GM20000 (cell line): ENCODE measurements at regions not wholly inside any gene's neighbourhood (a gene's known extent, or its start where the extent isn't known, plus 50 kb on each side); places are given as distances from the start of the nearest gene placed in this dataset.

Experiments used
- DNase-seq: peaks from one replicate; pipeline ENCODE4 v3.0.0; 2012; ENCODE audit warnings: low spot score
- TF ChIP-seq, protein P1 (sequence below): IDR thresholded peaks from 2 replicates; pipeline ENCODE4 v1.5.1; 2012; ENCODE audit warnings: mild to moderate bottlenecking, control low read depth; ENCODE audit errors: extremely low read depth, missing control alignments

DNA sequence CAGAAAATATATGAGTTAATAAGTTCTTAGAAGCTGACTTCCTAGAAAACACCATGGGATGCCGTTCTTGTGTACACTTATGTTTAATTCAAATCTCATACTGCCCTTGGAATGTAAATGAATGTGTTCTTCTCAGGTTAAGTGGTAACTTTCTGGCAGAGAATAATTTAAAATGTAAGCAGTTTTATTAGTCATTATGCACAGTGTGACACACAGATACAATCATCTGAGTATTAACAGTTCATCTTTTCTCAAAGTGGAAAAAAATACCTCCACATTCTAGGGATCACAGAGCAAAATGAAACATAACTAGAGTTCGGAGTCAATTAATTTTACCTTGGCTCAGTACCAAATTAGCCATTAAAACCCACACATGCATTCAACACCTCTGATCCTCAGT lies 508.1 kb downstream of the CDH9 start:
- TF ChIP-seq, protein P1, sequence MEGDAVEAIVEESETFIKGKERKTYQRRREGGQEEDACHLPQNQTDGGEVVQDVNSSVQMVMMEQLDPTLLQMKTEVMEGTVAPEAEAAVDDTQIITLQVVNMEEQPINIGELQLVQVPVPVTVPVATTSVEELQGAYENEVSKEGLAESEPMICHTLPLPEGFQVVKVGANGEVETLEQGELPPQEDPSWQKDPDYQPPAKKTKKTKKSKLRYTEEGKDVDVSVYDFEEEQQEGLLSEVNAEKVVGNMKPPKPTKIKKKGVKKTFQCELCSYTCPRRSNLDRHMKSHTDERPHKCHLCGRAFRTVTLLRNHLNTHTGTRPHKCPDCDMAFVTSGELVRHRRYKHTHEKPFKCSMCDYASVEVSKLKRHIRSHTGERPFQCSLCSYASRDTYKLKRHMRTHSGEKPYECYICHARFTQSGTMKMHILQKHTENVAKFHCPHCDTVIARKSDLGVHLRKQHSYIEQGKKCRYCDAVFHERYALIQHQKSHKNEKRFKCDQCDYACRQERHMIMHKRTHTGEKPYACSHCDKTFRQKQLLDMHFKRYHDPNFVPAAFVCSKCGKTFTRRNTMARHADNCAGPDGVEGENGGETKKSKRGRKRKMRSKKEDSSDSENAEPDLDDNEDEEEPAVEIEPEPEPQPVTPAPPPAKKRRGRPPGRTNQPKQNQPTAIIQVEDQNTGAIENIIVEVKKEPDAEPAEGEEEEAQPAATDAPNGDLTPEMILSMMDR: no peak
- DNase-seq: no peak

DNA sequence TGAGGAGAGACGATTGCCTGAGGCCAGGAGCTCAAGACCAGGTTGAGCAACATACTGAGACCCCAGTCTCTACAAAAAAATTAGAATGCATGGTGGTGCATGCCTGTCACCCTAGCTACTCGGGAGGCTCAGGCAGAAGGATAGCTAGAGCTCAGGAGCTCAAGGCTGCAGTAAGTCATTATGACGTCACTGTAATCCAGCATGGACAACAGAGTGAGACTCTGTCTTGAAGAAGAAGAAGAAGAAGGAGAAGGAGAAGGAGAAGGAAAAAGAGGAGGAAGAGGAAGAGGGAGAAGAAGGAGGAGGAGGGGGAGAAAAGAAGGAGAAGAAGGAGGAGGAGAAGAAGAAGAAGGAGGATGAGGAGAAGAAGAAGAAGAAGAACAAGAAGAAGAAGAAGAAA lies 519.1 kb downstream of the CDH9 start:
- TF ChIP-seq, protein P1: no peak
- DNase-seq: no peak

DNA sequence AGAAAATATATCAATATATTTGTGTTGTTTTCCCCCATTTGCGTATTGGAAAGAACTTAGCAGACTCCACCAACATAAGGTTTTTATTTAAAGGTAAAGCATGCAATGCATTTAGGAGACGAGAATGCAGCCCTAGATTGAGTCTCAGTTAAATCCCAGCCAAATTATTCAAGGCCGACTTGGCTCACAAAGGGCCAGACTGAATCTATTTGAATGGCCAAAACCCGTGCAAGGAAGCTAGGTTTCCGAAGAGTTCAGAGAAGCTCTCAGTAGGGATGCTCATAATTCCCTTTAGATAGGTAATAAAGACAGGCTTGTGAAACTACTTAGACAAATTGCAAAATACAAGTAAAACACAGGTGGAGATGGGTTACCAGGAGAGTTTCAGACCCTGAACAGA lies 520.3 kb downstream of the CDH9 start:
- TF ChIP-seq, protein P1: no peak
- no peak for DNase-seq

DNA sequence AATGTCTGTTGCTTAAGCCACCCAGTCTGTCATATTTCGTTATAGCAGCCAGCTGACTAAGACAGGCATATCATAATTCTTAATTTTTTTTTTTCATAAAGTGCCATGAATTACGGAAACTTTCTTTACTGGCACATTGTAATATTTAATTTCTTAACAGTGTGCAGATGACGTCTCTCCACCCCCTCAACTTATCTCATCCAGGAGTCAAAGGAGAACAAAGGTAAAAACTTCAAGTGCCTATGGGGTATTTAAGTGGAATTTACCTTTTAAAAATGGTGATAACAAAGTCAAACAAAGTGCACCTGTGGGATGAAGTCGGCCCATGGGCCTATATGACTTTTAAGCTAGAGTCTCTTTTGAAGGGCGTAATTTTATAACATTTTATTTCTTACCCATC lies 539.4 kb downstream of the CDH9 start:
- TF ChIP-seq, protein P1: no peak
- DNase-seq: no peak

DNA sequence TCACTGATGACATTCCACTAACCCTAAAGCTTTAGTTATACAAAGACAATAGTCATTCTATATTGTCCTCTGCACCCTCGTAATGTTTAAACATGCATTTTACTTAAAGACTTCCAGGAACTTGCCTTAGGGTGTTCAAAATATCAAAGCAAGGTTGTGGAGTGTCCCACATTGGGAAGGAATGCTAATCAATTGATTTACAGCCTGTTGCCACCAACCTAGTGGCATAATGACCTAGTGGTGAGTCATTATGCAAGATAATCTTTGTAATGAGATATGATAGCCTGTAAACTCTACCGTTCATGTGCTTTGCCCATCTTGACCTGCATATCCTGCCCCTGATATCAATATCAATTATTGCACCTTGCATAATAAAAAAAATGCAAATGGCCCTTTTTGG lies 542.9 kb downstream of the CDH9 start:
- TF ChIP-seq, protein P1: no peak
- no peak for DNase-seq

DNA sequence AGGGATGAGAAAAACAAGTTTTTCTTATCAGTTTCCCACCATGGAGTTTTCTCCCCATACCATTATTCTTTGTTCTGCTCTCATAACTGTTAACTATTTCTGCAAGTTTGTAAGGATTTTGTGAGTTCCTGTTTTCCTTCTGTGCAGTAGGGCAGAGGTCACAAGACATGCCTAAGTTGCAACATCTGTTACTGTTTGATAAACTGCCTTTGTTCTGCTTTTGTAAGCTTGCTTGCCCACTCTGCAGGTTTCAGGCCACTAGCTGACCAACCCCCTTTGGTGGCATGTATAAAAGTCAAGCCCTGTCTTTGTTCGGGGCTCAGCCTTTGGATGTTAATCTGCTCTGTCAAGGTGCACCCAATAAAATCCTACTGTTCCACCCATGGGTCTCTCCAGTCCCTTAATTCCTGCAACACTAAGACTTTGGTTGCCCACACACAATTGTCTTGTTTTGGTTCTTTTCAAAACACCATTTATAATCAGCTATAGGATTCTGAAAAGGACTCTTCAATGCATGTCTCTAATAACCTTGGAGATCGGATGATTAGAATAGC lies 545.4 kb downstream of the CDH9 start:
- no peak for DNase-seq
- TF ChIP-seq, protein P1: no peak

DNA sequence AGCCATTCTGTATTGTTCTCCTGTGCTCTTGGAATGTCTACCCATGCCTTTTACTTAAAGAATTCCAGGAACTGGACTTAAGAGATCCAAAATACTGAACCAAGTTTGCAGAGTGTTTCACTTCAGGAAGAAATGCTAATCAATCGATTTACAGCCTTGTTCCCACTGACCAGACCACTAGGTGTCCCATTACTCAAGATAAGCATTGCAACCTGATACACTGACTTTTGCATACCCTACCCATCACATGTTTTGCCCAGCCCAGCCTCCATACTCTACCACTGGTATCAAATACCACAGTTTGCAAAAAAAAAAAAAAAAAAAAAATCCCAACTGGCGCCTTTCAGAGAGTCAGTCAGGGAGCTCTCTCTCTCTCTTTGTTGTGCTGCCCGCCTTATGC lies 550.8 kb downstream of the CDH9 start:
- no peak for DNase-seq
- TF ChIP-seq, protein P1: no peak
